Activated T-cell treated with anti-CD3 and anti-CD28 coated beads, Interleukin-2, amount 50 U/mL, for 4 hours (primary cell): ENCODE measurements at regions not wholly inside any gene's neighbourhood (a gene's known extent, or its start where the extent isn't known, plus 50 kb on each side); places are given as distances from the start of the nearest gene placed in this dataset.
"Not testable (repeated sequence)": the region's sequence is repeated elsewhere in the genome, so short reads cannot be mapped to it uniquely, and the experiment has no call there.

Source experiments
- ATAC-seq, 2 donors: fragments of 200-7000 bp; cut with Tn5 transposase; one replicate each; pipeline ENCODE4 v1.10.0; 2021
- DNase-seq: peaks from one replicate; pipeline ENCODE4 v3.0.0-alpha.2; 2020
- H3K27me3 Mint-ChIP-seq: one replicate; pipeline ENCODE4 v1.8.0; 2021; ENCODE audit warnings: low read depth, mixed read lengths
- H3K36me3 Mint-ChIP-seq: one replicate; pipeline ENCODE4 v1.8.0; 2022; ENCODE audit warnings: mixed read lengths; ENCODE audit not compliant: insufficient read depth
- H3K4me1 Mint-ChIP-seq: one replicate; pipeline ENCODE4 v1.8.0; 2021; ENCODE audit warnings: low read depth, mixed read lengths
- H3K4me3 Mint-ChIP-seq: one replicate; pipeline ENCODE4 v1.8.0; 2021; ENCODE audit warnings: mild to moderate bottlenecking, moderate library complexity, mixed read lengths
- H3K9me3 Mint-ChIP-seq: one replicate; pipeline ENCODE4 v1.8.0; 2021; ENCODE audit warnings: mixed read lengths

GRCh38 chr17:79560527-79560926 is 50.3 kb downstream of the RBFOX3 start:
- no peak for ATAC-seq
- Mint-ChIP-seq H3K36me3 (no peaks in the 10 kb centered on the region), H3K27me3 (peaks cover 53% of the 10 kb centered on the region), H3K4me1 (peaks cover 9% of the 10 kb centered on the region), H3K4me3 (no peak overlapping the region), H3K9me3 (peaks cover 4% of the 10 kb centered on the region)
- no peak for DNase-seq

- H3K9me3 Mint-ChIP-seq: peaks cover 6% of the 10 kb centered on the region
- no peak for ATAC-seq
- DNase-seq: no peak
- H3K27me3 Mint-ChIP-seq: peaks cover 57% of the 10 kb centered on the region
- H3K4me3 Mint-ChIP-seq: no peak overlapping the region
- H3K36me3 Mint-ChIP-seq: no peaks in the 10 kb centered on the region
- H3K4me1 Mint-ChIP-seq: peaks cover 10% of the 10 kb centered on the region
These were observed 51.6 kb downstream of the RBFOX3 start for GRCh38 chr17:79559111-79559887.

- Mint-ChIP-seq H3K36me3 (no peaks in the 10 kb centered on the region), H3K4me3 (no peak overlapping the region), H3K27me3 (peaks cover 51% of the 10 kb centered on the region), H3K4me1 (peaks cover 10% of the 10 kb centered on the region), H3K9me3 (peaks cover 8% of the 10 kb centered on the region)
- ATAC-seq (no peak), DNase-seq (no peak)
These were observed 52.6 kb downstream of the RBFOX3 start for GRCh38 chr17:79558091-79558900.

GRCh38 chr17:79557276-79558090 is 53.4 kb downstream of the RBFOX3 start:
- Mint-ChIP-seq H3K9me3 (peaks cover 9% of the 10 kb centered on the region), H3K4me3 (no peak overlapping the region), H3K36me3 (no peaks in the 10 kb centered on the region), H3K27me3 (peaks cover 45% of the 10 kb centered on the region), H3K4me1 (peaks cover 10% of the 10 kb centered on the region)
- ATAC-seq (no peak), DNase-seq (no peak)

- Mint-ChIP-seq H3K9me3 (peaks cover 9% of the 10 kb centered on the region), H3K4me3 (no peak overlapping the region)
- no peak for DNase-seq
These were observed 54.6 kb downstream of the RBFOX3 start for GRCh38 chr17:79556271-79556670.

GRCh38 chr17:79555543-79555942 is 55.3 kb downstream of the RBFOX3 start:
- peaks cover 36% of the 10 kb centered on the region for H3K27me3 Mint-ChIP-seq
- ATAC-seq (no peak), DNase-seq (no peak)
- H3K36me3 Mint-ChIP-seq: no peaks in the 10 kb centered on the region
- peaks cover 9% of the 10 kb centered on the region for H3K9me3 Mint-ChIP-seq
- no peak overlapping the region for H3K4me3 Mint-ChIP-seq
- peaks cover 10% of the 10 kb centered on the region for H3K4me1 Mint-ChIP-seq

More at GRCh38 chr17:79556271-79556670, 54.6 kb downstream of the RBFOX3 start:
- no peak for ATAC-seq
- Mint-ChIP-seq H3K27me3 (peaks cover 38% of the 10 kb centered on the region), H3K4me1 (peaks cover 10% of the 10 kb centered on the region), H3K36me3 (no peaks in the 10 kb centered on the region)

- DNase-seq, H3K9me3 Mint-ChIP-seq, ATAC-seq, H3K36me3 Mint-ChIP-seq, H3K4me3 Mint-ChIP-seq, H3K4me1 Mint-ChIP-seq: not testable (repeated sequence)
- peaks cover 36% of the 10 kb centered on the region for H3K27me3 Mint-ChIP-seq
These were observed 56.5 kb downstream of the RBFOX3 start for GRCh38 chr17:79554346-79554745.

GRCh38 chr17:79552824-79553223 is 58.0 kb downstream of the RBFOX3 start:
- H3K4me3 Mint-ChIP-seq: no peak overlapping the region
- peaks cover 23% of the 10 kb centered on the region for H3K27me3 Mint-ChIP-seq
- ATAC-seq: no peak
- H3K9me3 Mint-ChIP-seq: peaks cover 9% of the 10 kb centered on the region
- H3K4me1 Mint-ChIP-seq: peaks cover 10% of the 10 kb centered on the region
- no peaks in the 10 kb centered on the region for H3K36me3 Mint-ChIP-seq
- no peak for DNase-seq

- Mint-ChIP-seq H3K27me3 (peaks cover 19% of the 10 kb centered on the region), H3K9me3 (peaks cover 9% of the 10 kb centered on the region), H3K4me1 (peaks cover 10% of the 10 kb centered on the region), H3K36me3 (no peaks in the 10 kb centered on the region), H3K4me3 (no peak overlapping the region)
- no peak for ATAC-seq
- no peak for DNase-seq
These were observed 58.4 kb downstream of the RBFOX3 start for GRCh38 chr17:79552405-79552804.

GRCh38 chr17:79549141-79549915 is 61.5 kb downstream of the RBFOX3 start:
- no peak for DNase-seq
- ATAC-seq: no peak
- H3K9me3 Mint-ChIP-seq: peaks cover 3% of the 10 kb centered on the region
- H3K4me1 Mint-ChIP-seq: no peaks in the 10 kb centered on the region
- H3K36me3 Mint-ChIP-seq: no peaks in the 10 kb centered on the region
- peaks cover 13% of the 10 kb centered on the region for H3K27me3 Mint-ChIP-seq
- H3K4me3 Mint-ChIP-seq: no peak overlapping the region

GRCh38 chr17:79548116-79548515 is 62.7 kb downstream of the RBFOX3 start:
- H3K27me3 Mint-ChIP-seq: peaks cover 16% of the 10 kb centered on the region
- ATAC-seq: no peak
- H3K4me1 Mint-ChIP-seq: no peaks in the 10 kb centered on the region

GRCh38 chr17:79547586-79547985 is 63.3 kb downstream of the RBFOX3 start:
- no peak overlapping the region for H3K4me3 Mint-ChIP-seq
- no peaks in the 10 kb centered on the region for H3K36me3 Mint-ChIP-seq
- no peaks in the 10 kb centered on the region for H3K4me1 Mint-ChIP-seq
- no peak for DNase-seq
- ATAC-seq: no peak
- H3K9me3 Mint-ChIP-seq: no peaks in the 10 kb centered on the region
- peaks cover 16% of the 10 kb centered on the region for H3K27me3 Mint-ChIP-seq

More at GRCh38 chr17:79548116-79548515, 62.7 kb downstream of the RBFOX3 start:
- H3K36me3 Mint-ChIP-seq: no peaks in the 10 kb centered on the region
- DNase-seq: no peak
- H3K4me3 Mint-ChIP-seq: no peak overlapping the region
- no peaks in the 10 kb centered on the region for H3K9me3 Mint-ChIP-seq

- DNase-seq, H3K4me1 Mint-ChIP-seq, H3K4me3 Mint-ChIP-seq, H3K36me3 Mint-ChIP-seq, H3K9me3 Mint-ChIP-seq, ATAC-seq: not testable (repeated sequence)
- peaks cover 16% of the 10 kb centered on the region for H3K27me3 Mint-ChIP-seq
These were observed 63.7 kb downstream of the RBFOX3 start for GRCh38 chr17:79547171-79547570.
